Right renal pelvis (tissue), 4 donors: ENCODE measurements at regions not wholly inside any gene's neighbourhood (a gene's known extent, or its start where the extent isn't known, plus 50 kb on each side); places are given as distances from the start of the nearest gene placed in this dataset.

ENCODE experiments used
- DNase-seq, 4 donors: peaks; one replicate each; pipeline ENCODE4 v3.0.0-alpha.2; 2013; ENCODE audit warnings: low read depth in 4 of 4, low spot score in 3 of 4, missing footprints in 1 of 4

- DNase-seq, result no peak
These were observed 52.7 kb upstream of the NEURL1B start for GRCh38 chr5:172588380-172588779.

GRCh38 chr5:172587061-172587405 lies 54.0 kb upstream of the NEURL1B start:
- DNase-seq, result no peak

GRCh38 chr5:172586125-172587060 lies 54.7 kb upstream of the NEURL1B start:
- no peak for DNase-seq

GRCh38 chr5:172585114-172585513 lies 55.9 kb upstream of the NEURL1B start:
- DNase-seq, result no peak

- no peak for DNase-seq
These were observed 56.4 kb upstream of the NEURL1B start for GRCh38 chr5:172584638-172585037.

- peak in 3 of 4 donors; percentile 45 to 63 (median 58) for DNase-seq
These were observed 57.0 kb upstream of the NEURL1B start for GRCh38 chr5:172583931-172584511.

GRCh38 chr5:172582940-172583339 lies 58.1 kb upstream of the NEURL1B start:
- DNase-seq, result no peak

GRCh38 chr5:172581315-172581714 lies 59.7 kb upstream of the NEURL1B start:
- no peak for DNase-seq

- DNase-seq, result no peak
These were observed 61.6 kb upstream of the NEURL1B start for GRCh38 chr5:172579403-172579990.

GRCh38 chr5:172577267-172577909 lies 63.7 kb upstream of the NEURL1B start:
- no peak for DNase-seq

GRCh38 chr5:172575816-172576545 lies 65.1 kb upstream of the NEURL1B start:
- DNase-seq, result no peak

- no peak for DNase-seq
These were observed 65.6 kb upstream of the NEURL1B start for GRCh38 chr5:172575416-172575815.

GRCh38 chr5:172574871-172575223 lies 66.2 kb upstream of the NEURL1B start:
- DNase-seq, result no peak

GRCh38 chr5:172573986-172574870 lies 66.8 kb upstream of the NEURL1B start:
- DNase-seq, result no peak

- no peak for DNase-seq
These were observed 67.8 kb upstream of the NEURL1B start for GRCh38 chr5:172573120-172573882.

- no peak for DNase-seq
These were observed 68.6 kb upstream of the NEURL1B start for GRCh38 chr5:172572440-172572839.

- no peak for DNase-seq
These were observed 69.2 kb upstream of the NEURL1B start for GRCh38 chr5:172571892-172572291.

GRCh38 chr5:172571413-172571812 lies 69.7 kb upstream of the NEURL1B start:
- DNase-seq, result no peak
